ENCODE measurements at regions not wholly inside any gene's neighbourhood (a gene's known extent, or its start where the extent isn't known, plus 50 kb on each side); places are given as distances from the start of the nearest gene placed in this dataset.

- TF ChIP-seq CTCF (conservative IDR thresholded peaks at IDR 0.05; ENCODE audit: low read length) (no peak), EZH2phosphoT487 (IDR thresholded peaks at IDR 0.05; ENCODE audit: borderline replicate concordance) (no peak)
These were observed 111.1 kb upstream of the GPR149 start for GRCh38 chr3:154540950-154541604.
